ENCODE measurements at regions not wholly inside any gene's neighbourhood (a gene's known extent, or its start where the extent isn't known, plus 50 kb on each side); places are given as distances from the start of the nearest gene placed in this dataset.

GRCh38 chr1:56263908-56264307 lies 315.5 kb downstream of the PLPP3 start:
- no peak for TF ChIP-seq POLR2A (IDR thresholded peaks at IDR 0.05)
- TF ChIP-seq, protein P1, sequence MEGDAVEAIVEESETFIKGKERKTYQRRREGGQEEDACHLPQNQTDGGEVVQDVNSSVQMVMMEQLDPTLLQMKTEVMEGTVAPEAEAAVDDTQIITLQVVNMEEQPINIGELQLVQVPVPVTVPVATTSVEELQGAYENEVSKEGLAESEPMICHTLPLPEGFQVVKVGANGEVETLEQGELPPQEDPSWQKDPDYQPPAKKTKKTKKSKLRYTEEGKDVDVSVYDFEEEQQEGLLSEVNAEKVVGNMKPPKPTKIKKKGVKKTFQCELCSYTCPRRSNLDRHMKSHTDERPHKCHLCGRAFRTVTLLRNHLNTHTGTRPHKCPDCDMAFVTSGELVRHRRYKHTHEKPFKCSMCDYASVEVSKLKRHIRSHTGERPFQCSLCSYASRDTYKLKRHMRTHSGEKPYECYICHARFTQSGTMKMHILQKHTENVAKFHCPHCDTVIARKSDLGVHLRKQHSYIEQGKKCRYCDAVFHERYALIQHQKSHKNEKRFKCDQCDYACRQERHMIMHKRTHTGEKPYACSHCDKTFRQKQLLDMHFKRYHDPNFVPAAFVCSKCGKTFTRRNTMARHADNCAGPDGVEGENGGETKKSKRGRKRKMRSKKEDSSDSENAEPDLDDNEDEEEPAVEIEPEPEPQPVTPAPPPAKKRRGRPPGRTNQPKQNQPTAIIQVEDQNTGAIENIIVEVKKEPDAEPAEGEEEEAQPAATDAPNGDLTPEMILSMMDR (IDR thresholded peaks at IDR 0.05) = no peak

All from lower leg skin (tissue), 3 donors.